NCI-H1417 treated with DMSO at 0.1 percent for 48 hours (cell line): ENCODE measurements at regions not wholly inside any gene's neighbourhood (a gene's known extent, or its start where the extent isn't known, plus 50 kb on each side); places are given as distances from the start of the nearest gene placed in this dataset.

Experiments used
- DNase-seq: peaks from one replicate; lab custom pipeline; 2025; lab: John Stamatoyannopoulos, UW

DNA sequence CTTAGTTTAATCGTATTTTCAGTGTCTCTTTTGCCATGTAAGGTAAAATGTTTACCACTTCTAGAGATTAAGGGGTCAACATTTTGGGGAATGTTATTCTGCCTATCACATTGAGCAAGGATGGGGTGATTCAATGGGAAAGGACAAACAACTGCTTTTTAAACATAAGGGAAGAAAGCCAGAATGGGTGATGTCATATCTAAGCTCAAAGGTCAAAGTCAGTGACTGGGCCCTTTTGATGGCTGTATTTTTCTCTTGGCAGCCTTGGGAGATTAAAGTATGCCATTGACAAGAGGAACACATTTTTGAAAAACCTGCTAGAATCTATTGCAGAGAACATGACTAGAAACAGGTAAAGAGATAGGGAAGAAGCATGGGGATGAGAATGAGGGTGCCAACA lies 477.3 kb upstream of the IRAK1BP1 start:
- DNase-seq, result no peak

DNA sequence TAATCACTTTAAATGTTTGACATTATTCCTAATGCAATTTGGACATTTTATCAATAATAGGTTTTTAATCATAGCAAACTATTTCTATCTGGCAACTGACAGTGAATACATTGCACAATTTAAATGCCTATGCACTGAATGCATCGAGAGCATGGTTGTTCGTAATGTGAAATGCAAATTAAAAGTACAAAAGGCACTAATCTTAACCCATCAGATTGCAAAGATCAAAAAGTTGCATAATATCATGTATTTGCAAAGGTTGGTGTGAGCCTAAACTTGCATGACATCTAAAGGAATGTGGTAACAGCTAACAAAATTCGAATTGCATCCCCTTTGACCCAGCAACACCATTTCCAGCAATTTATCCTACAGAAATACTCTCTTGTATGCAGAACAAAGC lies 469.9 kb upstream of the IRAK1BP1 start:
- no peak for DNase-seq

DNA sequence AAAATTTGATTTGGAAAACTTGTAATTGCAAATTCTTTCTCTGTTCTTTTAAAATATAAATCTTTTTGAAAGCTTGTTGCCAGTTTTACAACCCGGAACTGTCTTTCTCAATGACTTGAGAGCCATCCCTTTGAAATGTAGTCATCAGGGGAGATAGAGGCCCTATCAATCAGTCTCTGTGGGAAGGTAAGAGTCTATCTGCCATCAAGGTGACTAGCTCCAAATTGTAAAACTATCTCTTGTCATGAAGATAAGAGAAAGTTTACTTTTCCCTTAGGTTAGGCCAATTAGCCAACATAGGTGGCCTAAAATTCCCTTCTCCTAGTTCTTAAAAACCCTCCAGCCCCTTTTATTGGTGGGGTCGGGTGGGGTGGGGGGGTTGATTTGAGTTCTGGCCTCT lies 469.1 kb upstream of the IRAK1BP1 start:
- no peak for DNase-seq

GRCh38 chr6:78400076-78400475 lies 467.3 kb upstream of the IRAK1BP1 start:
- DNase-seq, result no peak

DNA sequence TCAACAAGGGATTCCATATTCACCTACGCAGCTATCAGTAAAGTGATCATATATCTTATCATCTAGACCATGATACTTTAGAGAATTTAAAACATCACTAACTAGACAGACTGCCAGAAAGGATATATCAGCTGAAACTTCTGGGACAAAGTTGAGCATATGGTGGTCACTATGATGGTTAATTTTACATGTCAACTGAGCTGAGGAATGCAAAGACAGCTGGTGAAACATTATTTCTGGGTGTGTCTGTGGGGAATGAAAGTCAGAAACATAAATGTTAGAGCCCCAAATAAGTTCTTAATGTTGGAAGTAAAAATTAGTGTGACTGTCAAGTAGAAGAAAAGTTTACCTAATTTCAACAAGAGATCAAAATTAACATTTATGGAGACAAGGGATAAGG lies 440.0 kb upstream of the IRAK1BP1 start:
- DNase-seq, result no peak

- no peak for DNase-seq
These were observed 436.8 kb upstream of the IRAK1BP1 start for GRCh38 chr6:78430521-78430920.

DNA sequence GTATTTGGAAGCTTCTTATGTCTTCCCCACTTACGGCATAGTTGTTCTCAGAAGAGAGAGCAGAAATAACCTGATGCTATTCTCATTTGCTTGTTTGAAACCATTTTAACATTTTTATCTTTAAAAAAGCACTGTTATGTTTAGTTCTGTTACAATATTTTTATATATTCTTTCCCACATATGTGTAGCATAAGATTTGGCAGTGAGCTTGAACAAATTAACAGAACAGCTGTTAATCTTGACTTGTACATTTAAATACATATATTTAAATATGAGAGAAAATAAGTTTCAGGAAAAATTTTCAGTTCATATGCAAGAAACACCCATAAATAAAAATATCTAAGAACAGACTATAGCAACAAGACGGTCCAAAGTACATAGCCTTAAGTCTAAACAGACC lies 431.7 kb upstream of the IRAK1BP1 start:
- no peak for DNase-seq

DNA sequence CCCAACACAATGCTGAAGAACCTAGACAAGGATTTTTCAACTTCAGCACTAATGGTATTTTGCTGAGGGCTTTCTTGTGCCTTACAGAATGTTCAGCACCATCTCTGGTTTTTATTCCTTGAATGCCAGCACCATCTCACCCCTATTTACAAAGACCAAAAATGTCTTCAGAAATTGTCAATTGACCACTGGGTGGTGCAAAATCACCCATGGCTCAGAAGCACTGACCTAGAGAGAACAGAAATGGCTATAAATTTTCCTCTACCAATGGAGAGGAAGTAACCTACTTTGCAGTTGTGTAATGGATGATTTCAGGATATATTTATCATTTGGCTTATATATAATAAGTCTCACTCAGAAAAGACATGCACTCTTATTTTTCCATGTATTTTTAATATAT lies 431.0 kb upstream of the IRAK1BP1 start:
- no peak for DNase-seq

DNA sequence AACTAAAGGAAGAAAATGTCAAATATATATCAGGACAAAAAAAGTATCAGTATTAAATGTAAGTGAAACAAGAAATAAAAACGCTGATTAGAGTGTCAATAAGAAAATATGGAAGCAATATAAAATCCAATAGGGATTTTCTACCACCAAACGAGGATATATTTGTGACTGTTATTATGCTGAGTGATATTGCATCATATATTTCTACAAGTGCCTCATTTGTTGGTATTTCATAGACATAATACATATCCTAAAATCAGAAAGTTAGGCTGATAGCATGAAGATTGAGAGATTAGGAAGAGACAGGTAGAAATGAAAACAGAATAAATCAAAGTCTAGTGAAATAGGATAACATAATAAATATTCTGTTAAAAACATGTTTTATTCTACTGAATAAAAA lies 429.2 kb upstream of the IRAK1BP1 start:
- no peak for DNase-seq

- no peak for DNase-seq
These were observed 406.6 kb upstream of the IRAK1BP1 start for GRCh38 chr6:78460711-78461110.

DNA sequence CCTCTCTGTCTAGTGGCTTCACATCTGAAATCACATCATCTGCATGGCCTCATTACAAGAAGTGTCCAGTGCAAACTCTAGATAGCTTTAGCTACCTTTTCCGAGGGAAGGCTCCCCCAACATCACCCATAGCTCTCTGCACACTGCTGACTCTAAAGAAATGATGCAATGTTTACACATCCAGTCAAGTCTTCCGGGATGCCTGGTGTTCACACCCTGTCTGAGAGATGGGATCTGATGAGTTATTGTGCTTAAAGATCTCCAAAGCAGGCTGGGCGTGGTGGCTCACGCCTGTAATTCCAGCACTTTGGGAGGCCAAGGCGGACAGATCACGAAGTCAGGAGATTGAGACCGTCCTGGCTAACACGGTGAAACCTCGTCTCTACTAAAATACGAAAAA lies 404.6 kb upstream of the IRAK1BP1 start:
- DNase-seq, result no peak

GRCh38 chr6:78465059-78465634 lies 402.2 kb upstream of the IRAK1BP1 start:
- no peak for DNase-seq

- DNase-seq, result no peak
These were observed 390.8 kb upstream of the IRAK1BP1 start for GRCh38 chr6:78476561-78476960.

- DNase-seq, result no peak
These were observed 384.4 kb upstream of the IRAK1BP1 start for GRCh38 chr6:78482801-78483552.

DNA sequence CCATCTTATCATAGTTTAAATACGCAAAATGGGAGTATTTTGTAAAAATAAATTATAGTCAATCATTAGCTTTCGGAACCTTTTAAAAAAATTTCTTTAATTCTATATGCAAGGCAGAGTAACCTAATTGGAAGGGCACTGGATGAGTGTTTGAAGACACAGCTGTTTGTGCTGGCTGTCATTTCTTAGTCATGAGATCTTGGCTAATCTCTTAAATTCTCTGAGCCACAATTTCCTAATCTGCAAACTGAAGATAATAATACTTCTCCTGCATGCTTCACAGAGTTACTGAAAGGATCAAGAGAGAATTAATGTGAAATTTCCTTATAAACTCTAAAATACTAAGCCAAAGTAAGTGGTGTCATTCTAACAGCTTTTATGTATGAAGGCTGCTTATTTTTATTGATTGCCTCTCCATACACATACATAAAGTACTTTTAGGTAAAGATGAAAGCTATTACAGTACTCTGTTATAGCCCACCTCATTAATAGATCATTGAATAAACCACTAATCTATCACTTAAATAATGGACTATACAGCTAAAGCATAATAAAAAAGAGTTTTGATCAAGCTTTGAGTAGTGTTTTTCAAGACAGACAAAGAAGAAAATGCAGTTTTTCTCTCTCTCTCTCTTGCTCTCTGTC lies 383.7 kb upstream of the IRAK1BP1 start:
- no peak for DNase-seq

DNA sequence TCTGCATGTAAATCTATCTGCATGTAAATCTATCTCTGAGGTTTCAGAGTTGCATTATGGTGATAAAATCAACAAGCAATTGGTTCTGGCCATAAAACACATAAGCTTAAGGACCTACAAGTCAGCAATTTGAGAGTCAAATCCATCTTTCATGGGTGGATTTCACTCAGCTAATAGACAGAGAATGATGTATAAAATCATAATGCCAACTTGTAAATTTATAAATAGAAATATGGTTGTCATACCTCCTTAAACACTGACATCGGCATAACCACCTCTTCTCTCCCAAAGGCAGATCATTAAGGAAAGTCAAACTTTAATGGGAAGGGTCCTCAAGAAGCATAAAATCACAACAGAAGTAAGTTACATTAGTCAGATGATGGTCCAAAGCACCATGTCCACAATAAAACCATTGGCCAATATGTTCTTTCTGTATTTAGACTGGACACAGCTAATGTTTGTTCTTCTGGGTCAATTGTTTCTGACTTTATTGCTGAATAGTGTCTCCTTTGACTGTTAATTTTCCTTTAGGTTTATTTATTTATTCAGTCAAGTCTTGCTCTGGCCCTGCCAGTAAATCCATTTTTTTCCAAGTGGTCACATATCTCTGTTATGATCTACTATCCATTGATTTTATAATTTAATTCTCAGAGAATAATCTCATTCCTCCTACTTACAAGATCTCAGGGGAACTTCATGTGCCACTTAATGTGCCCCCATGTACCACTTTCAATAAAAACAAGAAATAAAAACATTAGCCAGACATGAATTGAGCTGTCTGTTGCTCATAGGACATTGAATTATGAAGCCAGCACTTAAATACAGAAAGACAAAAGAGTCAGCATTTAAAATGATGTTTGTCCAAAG lies 382.9 kb upstream of the IRAK1BP1 start:
- DNase-seq, result no peak

GRCh38 chr6:78487401-78487800 lies 379.9 kb upstream of the IRAK1BP1 start:
- no peak for DNase-seq

DNA sequence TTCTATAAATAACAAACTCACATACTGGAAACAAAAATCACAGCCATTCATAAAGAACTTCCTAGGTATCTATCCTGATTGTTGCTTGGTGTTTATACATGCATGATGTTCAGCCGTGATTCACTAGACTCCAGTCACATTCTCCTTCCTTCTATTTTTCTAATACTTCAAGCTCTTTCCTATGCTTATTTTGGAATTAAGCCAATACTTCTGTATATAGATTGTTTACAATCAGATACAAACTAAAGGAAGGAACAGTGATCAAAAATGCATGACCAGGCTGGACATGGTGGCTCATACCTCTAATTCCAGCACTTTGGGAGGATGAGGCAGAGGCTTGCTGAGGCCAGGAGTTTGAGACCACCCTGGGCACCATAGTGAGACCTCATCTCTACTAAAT lies 377.5 kb upstream of the IRAK1BP1 start:
- no peak for DNase-seq

GRCh38 chr6:78492351-78493017 lies 374.9 kb upstream of the IRAK1BP1 start:
- no peak for DNase-seq

DNA sequence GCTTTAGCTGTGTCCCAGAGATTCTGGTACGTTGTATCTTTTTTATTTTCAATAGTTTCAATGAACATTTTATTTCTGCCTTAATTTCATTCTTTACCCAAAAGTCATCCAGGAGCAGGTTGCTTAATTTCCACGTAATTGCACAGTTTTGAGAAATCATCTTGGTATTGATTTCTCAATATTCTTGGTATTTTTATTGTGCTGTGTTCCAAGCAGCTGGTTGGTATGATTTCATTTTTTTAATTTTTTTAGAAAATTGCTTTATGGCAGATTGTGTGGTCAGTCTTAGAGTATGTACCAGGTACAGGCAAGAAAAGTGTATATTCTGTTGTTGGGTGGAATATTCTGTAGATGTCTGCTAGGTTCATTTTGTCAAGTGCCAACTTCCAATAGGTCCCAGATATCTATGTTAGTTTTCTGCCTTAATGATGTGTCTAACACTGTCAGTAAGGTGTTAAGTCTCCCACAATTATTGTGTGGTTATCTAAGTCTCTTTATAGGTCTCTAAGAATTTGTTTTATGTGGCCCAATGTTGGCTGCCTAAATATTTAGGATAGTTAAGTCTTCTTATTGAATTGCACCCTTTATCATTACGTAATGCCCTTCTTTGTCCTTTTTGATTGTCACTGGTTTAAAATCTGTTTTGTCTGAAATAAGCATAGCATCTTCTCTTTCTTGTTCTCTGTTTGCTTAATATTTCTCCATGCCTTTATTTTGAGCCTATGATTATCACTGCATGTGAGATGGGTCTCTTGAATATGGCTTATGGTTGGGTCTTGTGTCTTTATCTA lies 366.9 kb upstream of the IRAK1BP1 start:
- DNase-seq, result no peak

GRCh38 chr6:78502386-78502887 lies 364.9 kb upstream of the IRAK1BP1 start:
- no peak for DNase-seq
